Central memory CD8-positive, alpha-beta T cell (primary cell): ENCODE measurements at regions not wholly inside any gene's neighbourhood (a gene's known extent, or its start where the extent isn't known, plus 50 kb on each side); places are given as distances from the start of the nearest gene placed in this dataset.
"Not testable (repeated sequence)": the region's sequence is repeated elsewhere in the genome, so short reads cannot be mapped to it uniquely, and the experiment has no call there.

Experiments
- ATAC-seq: fragments of 150-1000 bp; cut with Tn5 transposase; replicated peaks from 2 replicates; pipeline ENCODE4 v1.10.0; 2022; ENCODE audit warnings: mild to moderate bottlenecking, moderate FRiP score, moderate number of reproducible peaks; ENCODE audit not compliant: poor library complexity, severe bottlenecking; ENCODE audit errors: extremely low read depth
- DNase-seq, 2 donors: peaks; one replicate each; pipeline ENCODE4 v3.0.0; 2021; ENCODE audit warnings: low spot score in 2 of 2
- H3K27ac Mint-ChIP-seq: one replicate; pipeline ENCODE4 v1.8.0; 2022; ENCODE audit warnings: low read depth, mild to moderate bottlenecking, moderate library complexity, mixed read lengths
- H3K27me3 Mint-ChIP-seq: one replicate; pipeline ENCODE4 v1.8.0; 2022; ENCODE audit warnings: mixed read lengths
- H3K36me3 Mint-ChIP-seq: one replicate; pipeline ENCODE4 v1.8.0; 2022; ENCODE audit warnings: mild to moderate bottlenecking, moderate library complexity, mixed read lengths; ENCODE audit not compliant: insufficient read depth
- H3K4me1 Mint-ChIP-seq: one replicate; pipeline ENCODE4 v1.8.0; 2022; ENCODE audit warnings: mixed read lengths
- H3K4me3 Mint-ChIP-seq: one replicate; pipeline ENCODE4 v1.8.0; 2022; ENCODE audit warnings: mild to moderate bottlenecking, moderate library complexity, mixed read lengths
- H3K9me3 Mint-ChIP-seq: one replicate; pipeline ENCODE4 v1.8.0; 2022; ENCODE audit warnings: mixed read lengths

DNA sequence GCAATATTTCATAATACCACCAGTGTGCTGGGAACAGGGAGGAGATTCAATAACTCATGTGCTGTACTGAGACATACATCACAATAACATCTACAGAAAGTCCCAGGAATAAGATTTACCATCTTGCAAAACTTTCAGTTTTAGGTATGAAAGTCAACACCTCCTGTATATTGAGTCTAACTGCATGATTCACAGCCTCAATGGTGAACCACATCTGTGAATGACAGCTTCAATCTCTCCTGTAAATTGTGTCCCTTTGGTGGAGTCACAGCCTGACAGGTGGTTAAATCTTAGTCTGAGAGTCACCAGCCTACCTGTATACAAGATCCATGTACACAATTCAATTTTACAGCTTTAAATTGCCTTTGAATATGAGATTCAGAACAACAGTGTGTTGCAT lies 242.1 kb downstream of the RPS4Y2 start:
- no peak overlapping the region for H3K27ac Mint-ChIP-seq
- DNase-seq (no peak), ATAC-seq (peak; percentile 56)
- H3K9me3 Mint-ChIP-seq, result no peaks in the 10 kb centered on the region
- no peak overlapping the region for H3K4me3 Mint-ChIP-seq
- H3K36me3 Mint-ChIP-seq, result peaks cover 2% of the 10 kb centered on the region
- no peaks in the 10 kb centered on the region for H3K27me3 Mint-ChIP-seq
- H3K4me1 Mint-ChIP-seq, result peaks cover 12% of the 10 kb centered on the region

DNA sequence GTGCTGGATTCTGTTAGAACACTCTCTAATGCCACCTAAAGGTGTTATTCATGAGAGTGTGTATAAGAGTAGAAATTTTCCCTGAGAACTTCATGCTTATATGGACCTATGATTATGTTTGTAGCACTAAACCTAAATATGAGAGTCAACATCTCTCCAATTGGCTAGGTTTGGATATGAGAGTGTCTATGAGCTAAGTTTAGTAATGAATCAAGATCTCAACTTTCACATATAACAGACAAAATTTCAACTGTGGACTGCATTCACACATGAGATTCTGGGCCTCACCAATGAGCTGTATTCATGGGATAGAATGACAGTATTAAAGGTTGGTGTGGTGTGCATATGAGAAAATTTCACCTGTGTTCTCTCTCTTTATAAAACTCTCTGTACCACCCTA lies 242.6 kb downstream of the RPS4Y2 start:
- no peak overlapping the region for H3K27ac Mint-ChIP-seq
- no peaks in the 10 kb centered on the region for H3K27me3 Mint-ChIP-seq
- no peaks in the 10 kb centered on the region for H3K9me3 Mint-ChIP-seq
- no peak overlapping the region for H3K4me3 Mint-ChIP-seq
- H3K4me1 Mint-ChIP-seq, result peaks cover 12% of the 10 kb centered on the region
- ATAC-seq, result no peak
- H3K36me3 Mint-ChIP-seq, result peaks cover 2% of the 10 kb centered on the region
- DNase-seq, result no peak

DNA sequence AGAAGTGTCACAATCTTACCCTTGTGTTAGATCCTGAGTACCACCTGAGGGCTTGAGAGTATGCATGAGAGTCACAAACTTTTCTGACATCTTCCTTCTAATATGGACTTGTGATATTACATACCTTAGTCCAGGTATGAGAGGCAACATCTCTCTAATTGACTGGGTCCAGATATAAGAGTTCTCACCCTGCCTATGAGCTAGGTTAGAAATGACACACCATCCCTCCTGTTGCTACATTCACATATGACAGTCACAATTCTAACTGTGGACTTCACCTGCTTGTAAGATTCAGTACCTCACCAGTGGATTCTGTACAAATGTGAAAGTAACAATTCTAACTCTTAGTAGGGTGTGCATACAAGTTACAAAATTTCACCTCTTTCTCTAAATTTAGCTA lies 245.2 kb downstream of the RPS4Y2 start:
- Mint-ChIP-seq H3K9me3 (no peaks in the 10 kb centered on the region), H3K4me1 (peaks cover 12% of the 10 kb centered on the region), H3K27ac (no peak overlapping the region), H3K36me3 (peaks cover 2% of the 10 kb centered on the region), H3K27me3 (no peaks in the 10 kb centered on the region), H3K4me3 (no peak overlapping the region)
- DNase-seq (no peak), ATAC-seq (no peak)

DNA sequence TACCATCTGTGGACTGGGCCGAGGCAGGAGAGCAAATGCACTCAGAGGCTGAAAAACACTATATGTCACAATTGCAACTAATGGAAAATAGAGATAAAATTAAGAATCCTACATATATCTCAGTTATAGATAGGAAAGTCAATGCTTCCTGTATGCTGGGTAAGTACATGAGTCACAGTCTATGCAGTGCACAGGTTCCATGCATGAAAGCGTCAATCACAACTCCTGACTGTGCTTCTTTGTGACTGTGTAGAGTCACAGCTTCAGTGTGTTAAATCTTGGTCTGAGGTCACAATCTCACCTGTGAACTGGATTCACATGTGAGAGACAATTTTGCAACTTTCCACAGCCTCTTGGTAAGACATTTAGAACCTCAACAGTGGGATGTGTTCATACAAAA lies 247.2 kb downstream of the RPS4Y2 start:
- Mint-ChIP-seq H3K4me3 (no peak overlapping the region), H3K27ac (no peak overlapping the region), H3K4me1 (peaks cover 3% of the 10 kb centered on the region), H3K9me3 (peaks cover 6% of the 10 kb centered on the region), H3K27me3 (no peaks in the 10 kb centered on the region), H3K36me3 (peaks cover 4% of the 10 kb centered on the region)
- ATAC-seq, result no peak
- no peak for DNase-seq

DNA sequence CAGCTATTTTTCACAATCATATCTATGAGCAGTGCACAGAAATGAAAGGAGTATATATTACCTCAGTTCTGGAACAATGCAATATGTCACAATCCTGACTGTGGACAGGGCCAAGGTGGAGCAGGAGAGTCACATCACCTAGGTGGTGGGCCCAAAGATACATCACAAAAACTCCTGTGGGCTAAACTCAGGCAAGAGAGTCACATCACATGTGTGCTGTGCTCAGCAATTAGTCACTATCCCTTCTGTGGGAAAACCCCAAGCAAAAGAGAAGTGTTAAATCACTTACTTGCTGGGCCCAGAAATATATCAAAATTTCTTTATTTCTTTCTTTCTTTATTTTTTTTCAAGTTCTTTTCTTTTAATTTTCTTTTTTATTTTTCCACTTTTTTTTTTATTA lies 249.6 kb downstream of the RPS4Y2 start:
- Mint-ChIP-seq H3K27me3 (no peaks in the 10 kb centered on the region), H3K4me3 (no peak overlapping the region)
- no peak for ATAC-seq

DNA sequence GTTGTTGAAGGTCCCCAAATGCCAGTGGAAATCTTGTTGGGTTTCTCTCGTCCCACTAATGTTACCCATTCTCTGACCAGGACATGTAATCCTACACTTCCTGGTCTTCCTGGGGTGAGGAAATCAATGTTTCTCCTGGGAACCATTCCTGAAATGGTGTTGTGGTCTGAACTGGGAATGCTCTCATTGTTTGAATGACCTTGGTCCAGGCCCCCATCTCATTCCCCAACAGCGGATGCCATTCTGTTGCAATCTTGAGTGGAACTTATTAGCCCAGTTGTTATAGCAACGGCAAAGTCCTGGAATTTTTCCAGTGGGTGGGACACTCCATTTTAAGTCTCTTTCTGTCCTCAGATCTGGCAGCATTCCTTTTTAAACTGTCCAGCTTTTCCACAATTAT lies 265.9 kb downstream of the RPS4Y2 start:
- no peak overlapping the region for H3K27ac Mint-ChIP-seq
- no peaks in the 10 kb centered on the region for H3K9me3 Mint-ChIP-seq
- no peaks in the 10 kb centered on the region for H3K36me3 Mint-ChIP-seq
- peaks cover 29% of the 10 kb centered on the region for H3K4me1 Mint-ChIP-seq
- no peak for DNase-seq
- ATAC-seq, result no peak
- H3K4me3 Mint-ChIP-seq, result no peak overlapping the region
- no peaks in the 10 kb centered on the region for H3K27me3 Mint-ChIP-seq

More for the DNA sequence above, 249.6 kb downstream of the RPS4Y2 start:
- Mint-ChIP-seq H3K9me3 (peaks cover 6% of the 10 kb centered on the region), H3K27ac (no peak overlapping the region), H3K36me3 (peaks cover 4% of the 10 kb centered on the region), H3K4me1 (no peaks in the 10 kb centered on the region)
- no peak for DNase-seq

DNA sequence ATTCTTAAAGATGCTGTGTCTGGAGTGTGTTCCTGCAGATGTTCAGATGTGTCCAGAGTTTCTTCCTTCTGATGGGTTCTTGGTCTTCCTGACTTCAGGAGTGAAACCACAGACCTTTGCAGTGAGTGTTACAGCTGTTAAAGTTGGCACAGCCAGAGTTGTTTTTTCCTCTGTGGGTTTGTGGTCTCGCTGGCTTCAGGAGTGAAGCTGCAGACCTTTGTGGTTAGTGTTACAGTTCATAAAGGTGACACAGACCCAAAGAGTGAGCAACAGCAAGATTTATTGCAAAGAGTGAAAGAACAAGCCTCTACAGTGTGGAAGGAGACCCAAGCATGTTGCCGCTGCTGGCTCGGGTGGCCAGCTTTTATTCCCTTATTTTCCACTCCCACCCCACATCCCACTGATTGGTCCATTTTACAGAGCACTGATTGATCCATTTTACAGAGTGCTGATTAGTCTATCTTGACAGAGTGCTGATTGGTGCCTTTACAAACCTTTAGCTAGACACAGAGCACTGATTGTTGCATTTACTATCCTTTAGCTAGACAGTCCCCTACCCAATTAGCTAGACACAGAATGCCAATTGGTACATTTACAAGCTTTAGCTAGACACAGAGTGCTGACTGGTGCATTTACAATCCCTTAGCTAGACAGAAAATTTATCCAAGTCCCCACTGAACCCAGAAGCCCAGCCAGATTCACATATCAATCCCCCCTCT lies 266.6 kb downstream of the RPS4Y2 start:
- Mint-ChIP-seq H3K4me1 (peaks cover 29% of the 10 kb centered on the region), H3K27me3 (no peaks in the 10 kb centered on the region), H3K9me3 (no peaks in the 10 kb centered on the region), H3K36me3 (no peaks in the 10 kb centered on the region), H3K27ac (peak overlapping the region; percentile 46), H3K4me3 (peak overlapping the region; percentile 52)
- ATAC-seq (peak; percentile 59), DNase-seq (no peak)

DNA sequence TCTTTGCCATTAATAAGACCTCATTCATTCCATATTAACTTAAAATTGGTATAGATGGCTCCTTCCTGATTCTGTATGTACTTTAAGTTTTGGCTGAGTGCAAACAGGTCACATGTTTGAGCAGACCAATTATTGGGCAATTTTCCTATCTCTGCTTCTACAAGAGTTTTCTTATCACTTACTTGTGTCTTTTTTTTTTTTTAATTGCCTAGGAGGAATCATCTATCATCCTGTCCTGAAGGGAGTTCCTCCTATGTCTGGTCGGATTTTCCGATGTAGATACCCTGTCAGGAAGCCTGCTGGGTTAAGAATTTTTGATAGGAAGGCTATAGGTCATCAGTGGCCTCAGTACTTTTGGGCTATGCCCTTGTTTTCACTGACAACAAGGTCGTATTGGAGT lies 268.0 kb downstream of the RPS4Y2 start:
- peaks cover 40% of the 10 kb centered on the region for H3K4me1 Mint-ChIP-seq
- H3K4me3 Mint-ChIP-seq, result no peak overlapping the region

DNA sequence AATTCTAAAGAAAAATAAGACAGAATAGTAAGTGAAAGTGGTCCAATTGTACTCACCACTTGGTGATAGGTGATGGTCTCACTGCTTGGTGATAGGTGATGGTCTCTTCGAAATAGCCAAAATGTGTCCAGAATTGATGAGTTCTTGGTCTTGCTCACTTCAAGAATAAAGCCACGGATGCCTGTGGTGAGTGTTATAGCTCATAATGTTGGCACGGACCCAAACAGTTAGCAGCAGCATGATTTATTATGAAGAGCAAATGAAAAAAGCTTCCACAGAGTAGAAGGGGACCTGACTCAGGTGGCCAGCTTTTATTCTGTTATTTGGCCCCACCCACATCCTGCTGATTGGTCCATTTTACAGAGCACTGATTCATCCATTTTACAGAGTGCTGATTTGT lies 272.6 kb downstream of the RPS4Y2 start:
- no peak overlapping the region for H3K4me3 Mint-ChIP-seq
- peaks cover 4% of the 10 kb centered on the region for H3K9me3 Mint-ChIP-seq
- H3K36me3 Mint-ChIP-seq, result no peaks in the 10 kb centered on the region
- DNase-seq, result no peak
- ATAC-seq, result no peak
- H3K27ac Mint-ChIP-seq, result no peak overlapping the region
- H3K27me3 Mint-ChIP-seq, result no peaks in the 10 kb centered on the region
- H3K4me1 Mint-ChIP-seq, result peaks cover 40% of the 10 kb centered on the region

More for the DNA sequence above, 268.0 kb downstream of the RPS4Y2 start:
- H3K27ac Mint-ChIP-seq, result peak overlapping the region; percentile 6
- H3K36me3 Mint-ChIP-seq, result no peaks in the 10 kb centered on the region
- no peak for DNase-seq
- ATAC-seq, result no peak
- H3K27me3 Mint-ChIP-seq, result no peaks in the 10 kb centered on the region
- H3K9me3 Mint-ChIP-seq, result no peaks in the 10 kb centered on the region

DNA sequence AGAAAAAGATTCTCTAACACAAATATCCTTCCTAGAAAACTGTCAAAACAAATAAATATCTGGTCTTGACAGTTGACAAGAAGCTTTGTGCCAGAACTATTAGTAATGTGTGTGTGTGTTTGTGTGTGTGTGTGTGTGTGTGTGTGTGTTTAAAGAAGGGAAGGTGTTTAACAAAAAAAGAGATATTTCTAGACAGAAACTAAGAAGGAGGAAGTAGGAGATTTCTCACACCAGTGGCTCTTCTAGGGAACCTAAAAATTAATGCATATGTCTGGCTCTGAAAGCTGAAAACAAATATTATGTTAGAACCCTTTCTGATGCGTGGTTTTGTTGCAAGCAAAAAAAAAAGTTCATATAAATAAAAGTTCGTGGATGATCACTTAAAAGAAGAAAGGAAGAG lies 277.5 kb downstream of the RPS4Y2 start:
- no peak for ATAC-seq
- peak overlapping the region; percentile 6 for H3K4me3 Mint-ChIP-seq

DNA sequence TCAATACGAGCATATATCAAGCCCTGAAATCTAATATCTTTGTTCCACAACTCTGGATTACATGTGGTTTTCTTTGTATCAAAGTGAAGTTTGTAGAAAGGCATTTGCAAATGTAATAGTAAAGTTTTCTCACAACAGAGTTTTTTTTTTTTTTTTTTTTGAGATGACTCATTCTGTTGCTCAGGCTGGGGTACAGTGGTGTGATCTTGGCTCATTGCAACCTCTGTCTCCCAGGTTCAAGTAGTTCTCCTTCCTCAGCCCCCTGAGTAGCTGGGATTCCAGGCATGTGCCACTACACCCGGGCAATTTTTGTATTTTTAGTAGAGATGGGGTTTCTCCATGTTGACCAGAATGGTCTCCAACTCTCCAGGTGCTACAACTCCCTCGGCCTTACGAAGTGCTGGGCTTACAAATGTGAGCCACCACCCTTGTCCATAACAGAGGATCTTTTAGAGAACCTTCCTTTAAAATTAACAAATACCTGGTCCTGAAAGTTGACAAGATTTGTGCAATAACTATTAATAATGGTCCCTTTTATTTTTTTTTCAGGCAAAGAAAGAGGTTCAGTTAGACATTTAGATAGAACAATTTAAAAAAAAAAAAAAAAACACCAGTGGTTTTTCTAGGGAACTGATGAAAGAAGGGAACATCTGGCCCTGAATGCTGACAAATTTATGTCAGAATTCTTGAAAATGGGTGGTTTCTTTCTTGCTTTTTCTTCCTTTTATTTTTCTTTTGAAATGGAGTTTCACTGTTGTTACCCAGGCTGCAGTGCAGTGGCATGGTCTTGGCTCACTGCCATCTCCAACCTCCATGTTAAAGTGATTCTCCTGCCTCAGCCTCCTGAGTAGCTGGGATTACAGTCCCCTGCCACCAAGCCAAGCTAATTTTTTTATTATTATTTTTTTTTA lies 278.5 kb downstream of the RPS4Y2 start:
- Mint-ChIP-seq H3K27me3 (no peaks in the 10 kb centered on the region), H3K27ac (no peak overlapping the region), H3K9me3 (peaks cover 4% of the 10 kb centered on the region), H3K36me3 (no peaks in the 10 kb centered on the region), H3K4me3 (no peak overlapping the region), H3K4me1 (peaks cover 26% of the 10 kb centered on the region)
- no peak for ATAC-seq
- no peak for DNase-seq

More for the DNA sequence above, 277.5 kb downstream of the RPS4Y2 start:
- no peaks in the 10 kb centered on the region for H3K36me3 Mint-ChIP-seq
- no peaks in the 10 kb centered on the region for H3K27me3 Mint-ChIP-seq
- DNase-seq, result no peak
- peak overlapping the region; percentile 75 for H3K27ac Mint-ChIP-seq
- H3K9me3 Mint-ChIP-seq, result peaks cover 4% of the 10 kb centered on the region
- H3K4me1 Mint-ChIP-seq, result peaks cover 30% of the 10 kb centered on the region

DNA sequence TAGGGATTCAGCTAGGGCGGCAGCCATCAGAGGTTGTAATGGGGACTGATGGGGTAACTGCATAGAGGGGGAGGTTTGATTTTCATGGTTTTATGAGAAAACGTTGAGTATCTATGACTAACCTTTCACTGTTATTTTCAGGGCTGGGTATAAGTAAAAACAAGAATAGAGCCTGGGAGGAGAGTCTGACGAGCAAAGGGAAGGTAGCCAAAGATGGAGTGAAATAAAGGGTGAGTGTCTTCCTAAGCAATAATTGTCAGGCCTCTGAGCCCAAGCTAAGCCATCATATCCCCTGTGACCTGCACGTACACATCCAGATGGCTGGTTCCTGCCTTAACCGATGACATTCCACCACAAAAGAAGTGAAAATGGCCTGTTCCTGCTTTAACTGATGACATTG lies 281.5 kb downstream of the RPS4Y2 start:
- not testable (repeated sequence) for H3K9me3 Mint-ChIP-seq, H3K27ac Mint-ChIP-seq, H3K36me3 Mint-ChIP-seq, H3K27me3 Mint-ChIP-seq, DNase-seq, ATAC-seq, H3K4me3 Mint-ChIP-seq
- peaks cover 20% of the 10 kb centered on the region for H3K4me1 Mint-ChIP-seq

DNA sequence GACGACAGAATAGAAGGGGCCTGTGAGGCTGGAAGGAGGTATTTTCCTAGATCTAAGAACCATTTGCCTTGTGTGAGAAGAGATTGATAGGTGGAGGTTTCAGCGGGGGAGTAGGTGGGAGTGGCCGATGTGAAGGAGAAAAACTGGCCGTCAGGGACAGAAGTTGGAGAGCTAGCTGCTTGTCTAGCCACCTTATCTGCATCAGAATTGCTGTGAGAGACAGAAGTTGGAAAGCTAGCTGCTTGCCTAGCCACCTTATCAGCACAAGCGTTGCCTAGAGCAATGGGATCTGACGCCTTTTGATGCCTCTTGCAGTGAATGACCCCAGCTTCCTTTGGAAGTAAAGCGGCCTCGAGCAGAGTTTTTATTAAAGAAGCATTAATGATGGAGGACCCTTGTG lies 283.9 kb downstream of the RPS4Y2 start:
- H3K27me3 Mint-ChIP-seq, result no peaks in the 10 kb centered on the region
- no peak for ATAC-seq

More for the DNA sequence above, 283.9 kb downstream of the RPS4Y2 start:
- Mint-ChIP-seq H3K4me1 (no peaks in the 10 kb centered on the region), H3K27ac (no peak overlapping the region), H3K9me3 (no peaks in the 10 kb centered on the region), H3K36me3 (no peaks in the 10 kb centered on the region), H3K4me3 (no peak overlapping the region)
- DNase-seq, result no peak
